Activated CD4-positive, alpha-beta memory T cell treated with anti-CD3 and anti-CD28 coated beads for 36 hours (primary cell): ENCODE measurements at regions not wholly inside any gene's neighbourhood (a gene's known extent, or its start where the extent isn't known, plus 50 kb on each side); places are given as distances from the start of the nearest gene placed in this dataset.

Source experiments
- CTCF ChIA-PET: fragments of 350-600 bp; sonication (Branson Sonifier 250); formaldehyde crosslinking; loops from one replicate; lab custom pipeline; 2021; ENCODE audit warnings: antibody characterized with exemption, inconsistent platforms; lab: Charles Lee
- POLR2A ChIA-PET: fragments of 350-600 bp; sonication (Branson Sonifier 250); formaldehyde crosslinking; loops from one replicate; lab custom pipeline; 2021; ENCODE audit warnings: antibody characterized with exemption; lab: Charles Lee
- DNase-seq: peaks from one replicate; pipeline ENCODE4 v3.0.0-alpha.2; 2020
- H3K27ac Mint-ChIP-seq: one replicate; pipeline ENCODE4 v1.8.0; 2021; ENCODE audit warnings: mixed read lengths
- H3K27me3 Mint-ChIP-seq: one replicate; pipeline ENCODE4 v1.8.0; 2021; ENCODE audit warnings: mixed read lengths
- H3K36me3 Mint-ChIP-seq: one replicate; pipeline ENCODE4 v1.8.0; 2021; ENCODE audit warnings: mixed read lengths
- H3K4me1 Mint-ChIP-seq: one replicate; pipeline ENCODE4 v1.8.0; 2021; ENCODE audit warnings: low read depth, mixed read lengths
- H3K4me3 Mint-ChIP-seq: one replicate; pipeline ENCODE4 v1.8.0; 2021; ENCODE audit warnings: mild to moderate bottlenecking, mixed read lengths
- H3K9me3 Mint-ChIP-seq: one replicate; pipeline ENCODE4 v1.8.0; 2021; ENCODE audit warnings: mixed read lengths
- intact Hi-C: fragments of 100-400 bp; cut with micrococcal nuclease; formaldehyde crosslinking; loops from one replicate; pipeline ENCODE4 v1.15.1; 2023

DNA sequence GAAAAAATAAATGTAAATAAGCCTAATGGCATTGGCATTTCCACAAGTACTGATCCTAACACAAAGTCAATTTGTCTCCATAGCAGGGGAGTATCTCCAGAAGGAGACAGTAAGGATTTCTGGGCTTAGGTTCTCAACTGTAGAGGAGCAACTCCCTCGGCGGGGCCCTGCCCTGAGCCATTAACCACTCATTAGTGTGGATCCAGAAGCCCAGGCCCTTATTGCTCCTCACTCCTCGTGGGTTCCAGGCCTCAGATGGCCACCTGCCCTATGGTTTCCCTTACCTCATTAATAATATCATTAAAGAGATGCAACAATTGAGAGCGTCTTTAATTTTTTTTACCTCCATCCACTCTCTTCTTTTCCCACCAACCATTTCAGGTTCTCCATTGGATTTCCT, 85.3 kb upstream of the CLDN18 start:
- Mint-ChIP-seq H3K27ac (no peak overlapping the region), H3K9me3 (no peaks in the 10 kb centered on the region), H3K36me3 (no peaks in the 10 kb centered on the region), H3K4me1 (no peaks in the 10 kb centered on the region), H3K27me3 (peaks cover 7% of the 10 kb centered on the region), H3K4me3 (no peak overlapping the region)
- CTCF ChIA-PET = no interaction called here
- POLR2A ChIA-PET = no interaction called here
- DNase-seq = no peak
- intact Hi-C loops = no loop called here

DNA sequence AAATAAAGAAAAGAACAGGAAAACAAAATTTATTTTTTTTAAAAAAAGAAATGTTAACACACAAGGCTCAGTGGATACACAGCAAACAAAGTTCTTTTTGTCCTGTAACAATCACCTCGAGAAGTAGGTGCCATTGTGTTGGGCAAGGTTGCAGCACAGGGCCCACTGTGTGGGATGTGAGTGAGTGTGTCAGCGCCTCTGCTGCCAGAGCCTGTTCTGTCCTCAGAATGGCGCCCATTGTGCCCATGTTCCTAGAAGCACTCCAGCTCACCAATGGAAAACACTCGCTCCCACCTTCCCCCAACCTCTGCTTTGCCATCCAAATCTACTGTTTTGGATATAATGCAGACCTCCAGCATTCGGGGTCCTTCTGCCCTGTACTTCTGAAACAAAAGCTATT, 84.9 kb upstream of the CLDN18 start:
- H3K9me3 Mint-ChIP-seq = no peaks in the 10 kb centered on the region
- intact Hi-C loops = no loop called here
- no peaks in the 10 kb centered on the region for H3K36me3 Mint-ChIP-seq
- no peak for DNase-seq
- H3K27me3 Mint-ChIP-seq = peaks cover 4% of the 10 kb centered on the region
- H3K4me1 Mint-ChIP-seq = no peaks in the 10 kb centered on the region
- no peak overlapping the region for H3K4me3 Mint-ChIP-seq
- ChIA-PET CTCF (no interaction called here), POLR2A (interaction anchor here (0.7 kb wide), 1 partner anchor 1616 kb away, joined by 3 read pairs; no protein-coding TSS in a partner anchor)
- no peak overlapping the region for H3K27ac Mint-ChIP-seq

DNA sequence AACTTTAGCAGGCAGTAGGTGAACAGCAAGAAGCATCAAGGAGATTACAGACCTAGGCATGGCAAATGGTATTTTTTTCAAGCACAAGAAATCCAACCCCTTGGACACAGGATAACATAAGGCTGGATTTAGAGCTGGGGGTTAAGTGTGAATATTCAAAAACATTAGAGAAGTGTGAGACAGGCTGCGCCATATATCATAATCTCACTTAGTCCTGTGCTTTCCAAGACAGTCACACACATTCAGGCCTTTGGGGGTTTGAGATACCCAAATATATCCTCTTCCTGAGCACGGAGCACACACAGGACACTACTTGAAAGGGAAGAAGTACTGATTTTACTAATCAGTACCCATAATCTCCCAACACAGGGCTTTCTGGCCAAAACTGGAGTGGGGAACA, 83.0 kb upstream of the CLDN18 start:
- H3K4me1 Mint-ChIP-seq = no peaks in the 10 kb centered on the region
- no peak overlapping the region for H3K27ac Mint-ChIP-seq
- CTCF ChIA-PET = no interaction called here
- intact Hi-C loops = no loop called here
- H3K9me3 Mint-ChIP-seq = no peaks in the 10 kb centered on the region
- H3K4me3 Mint-ChIP-seq = no peak overlapping the region
- H3K36me3 Mint-ChIP-seq = no peaks in the 10 kb centered on the region
- DNase-seq = no peak
- POLR2A ChIA-PET = no interaction called here
- peaks cover 4% of the 10 kb centered on the region for H3K27me3 Mint-ChIP-seq

DNA sequence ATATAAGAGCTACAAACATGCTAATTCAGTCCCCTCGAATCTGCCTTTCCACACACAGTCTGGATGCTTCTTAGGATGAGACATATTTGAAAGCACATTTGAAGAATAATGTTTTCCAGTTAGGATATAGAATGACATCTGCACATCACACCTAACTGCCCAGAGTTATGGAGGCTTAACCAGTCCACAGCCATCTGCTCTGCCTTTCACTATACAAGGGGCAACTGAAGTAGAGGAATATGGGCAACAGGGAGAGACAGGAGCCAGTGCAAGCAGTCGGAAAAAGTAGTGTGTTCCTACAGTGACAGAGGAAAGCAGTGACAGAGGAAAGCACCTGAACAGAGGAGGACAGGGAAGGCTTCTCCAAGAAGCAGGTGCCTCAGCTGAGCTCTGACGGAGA, 79.0 kb upstream of the CLDN18 start:
- H3K4me1 Mint-ChIP-seq = no peaks in the 10 kb centered on the region

DNA sequence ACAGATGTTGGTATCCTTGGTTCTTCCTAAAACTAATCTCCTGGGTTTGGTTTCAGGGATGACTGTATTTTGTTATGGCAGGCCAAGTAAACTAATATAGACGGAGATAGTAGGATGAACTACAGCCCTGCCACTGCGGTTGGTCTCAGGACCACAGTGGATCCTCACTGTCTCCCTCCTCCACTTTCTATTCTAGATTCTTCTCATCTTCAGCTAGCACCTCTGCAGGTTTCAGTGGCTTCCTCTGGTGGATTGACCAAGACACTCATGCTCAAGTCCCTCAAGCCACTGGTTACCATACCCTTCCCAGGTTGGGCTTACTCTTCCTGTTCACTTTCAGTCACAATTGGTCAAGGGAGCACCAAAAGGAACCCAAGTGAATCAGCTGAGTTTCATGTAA, 71.1 kb upstream of the CLDN18 start:
- CTCF ChIA-PET = no interaction called here
- H3K4me3 Mint-ChIP-seq = no peak overlapping the region
- intact Hi-C loops = no loop called here

More for the DNA sequence above, 79.0 kb upstream of the CLDN18 start:
- Mint-ChIP-seq H3K4me3 (no peak overlapping the region), H3K27me3 (peaks cover 7% of the 10 kb centered on the region), H3K9me3 (no peaks in the 10 kb centered on the region), H3K36me3 (no peaks in the 10 kb centered on the region), H3K27ac (no peak overlapping the region)
- ChIA-PET POLR2A (no interaction called here), CTCF (no interaction called here)
- intact Hi-C loops = no loop called here
- no peak for DNase-seq

DNA sequence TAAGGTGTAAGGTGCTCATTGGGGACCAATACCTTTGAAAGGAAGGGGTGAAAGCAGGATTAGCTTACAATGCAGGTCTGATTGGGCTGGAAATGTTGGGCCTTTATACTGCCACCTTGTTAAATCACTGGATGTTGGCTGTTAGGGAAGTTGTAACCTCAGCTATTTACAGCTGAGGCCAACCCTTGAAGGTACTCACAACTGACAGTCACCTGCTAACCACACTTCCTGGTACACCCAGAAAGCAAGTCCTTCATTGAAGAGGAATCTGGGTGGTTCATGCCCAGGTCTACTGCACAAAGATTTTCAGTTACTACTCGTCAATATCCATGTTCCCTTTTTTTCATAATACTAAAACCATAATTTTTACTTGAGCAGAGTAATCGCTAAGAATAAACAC, 65.4 kb upstream of the CLDN18 start:
- CTCF ChIA-PET = interaction anchor here (0.7 to 3.4 kb wide), 5 partner anchors 542 to 840 kb away, joined by 3 to 19 read pairs (median 3); no protein-coding TSS in a partner anchor
- no peaks in the 10 kb centered on the region for H3K27me3 Mint-ChIP-seq
- no peaks in the 10 kb centered on the region for H3K36me3 Mint-ChIP-seq
- POLR2A ChIA-PET = no interaction called here
- H3K4me1 Mint-ChIP-seq = no peaks in the 10 kb centered on the region
- intact Hi-C loops = loop anchor here (10.0 kb wide), 1 partner anchor 1870 kb away; no protein-coding TSS in a partner anchor
- no peaks in the 10 kb centered on the region for H3K9me3 Mint-ChIP-seq
- no peak overlapping the region for H3K27ac Mint-ChIP-seq
- DNase-seq = no peak
- H3K4me3 Mint-ChIP-seq = no peak overlapping the region

More for the DNA sequence above, 71.1 kb upstream of the CLDN18 start:
- H3K36me3 Mint-ChIP-seq = no peaks in the 10 kb centered on the region
- POLR2A ChIA-PET = no interaction called here
- H3K27ac Mint-ChIP-seq = no peak overlapping the region
- no peak for DNase-seq
- H3K9me3 Mint-ChIP-seq = no peaks in the 10 kb centered on the region
- H3K27me3 Mint-ChIP-seq = peaks cover 3% of the 10 kb centered on the region
- no peaks in the 10 kb centered on the region for H3K4me1 Mint-ChIP-seq

DNA sequence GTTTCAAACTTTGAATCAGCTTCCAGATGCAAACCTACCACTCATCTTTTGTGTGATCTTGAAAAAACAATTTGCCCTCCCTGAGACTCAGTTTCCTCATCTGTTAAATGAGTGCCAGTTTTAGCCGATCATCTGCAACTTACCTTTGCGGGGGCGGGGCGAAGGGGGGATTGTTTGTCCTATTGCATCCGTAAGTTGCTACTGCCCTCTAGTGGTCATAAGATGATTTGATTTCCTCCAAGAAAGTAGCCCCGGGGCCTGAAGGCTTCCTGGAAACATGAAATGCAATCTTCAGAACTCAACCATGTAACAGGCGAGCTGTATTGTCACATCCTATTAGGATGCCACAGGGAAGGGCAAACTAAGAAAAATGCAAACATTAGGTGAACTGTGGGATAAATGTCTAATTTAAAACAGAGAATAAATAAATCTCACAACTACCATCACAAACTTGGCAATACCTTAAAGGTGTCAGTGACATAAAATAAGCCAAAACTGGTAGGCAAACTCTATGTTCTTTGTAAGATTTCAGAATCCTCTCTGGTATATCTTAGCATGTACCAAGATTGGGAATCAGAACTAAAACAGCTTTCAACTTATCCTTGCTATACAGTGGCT, 63.5 kb upstream of the CLDN18 start:
- H3K27ac Mint-ChIP-seq = no peak overlapping the region
- intact Hi-C loops = loop anchor here (1.0 to 10.0 kb wide), 2 partner anchors 841 to 1872 kb away; no protein-coding TSS in a partner anchor
- H3K36me3 Mint-ChIP-seq = no peaks in the 10 kb centered on the region
- no peaks in the 10 kb centered on the region for H3K27me3 Mint-ChIP-seq
- no peaks in the 10 kb centered on the region for H3K9me3 Mint-ChIP-seq
- CTCF ChIA-PET = interaction anchor here (0.9 to 3.4 kb wide), 11 partner anchors 10 to 914 kb away, joined by 3 to 19 read pairs (median 3); no protein-coding TSS in a partner anchor
- DNase-seq = peak; percentile 57
- H3K4me1 Mint-ChIP-seq = no peaks in the 10 kb centered on the region
- POLR2A ChIA-PET = no interaction called here
- H3K4me3 Mint-ChIP-seq = no peak overlapping the region

DNA sequence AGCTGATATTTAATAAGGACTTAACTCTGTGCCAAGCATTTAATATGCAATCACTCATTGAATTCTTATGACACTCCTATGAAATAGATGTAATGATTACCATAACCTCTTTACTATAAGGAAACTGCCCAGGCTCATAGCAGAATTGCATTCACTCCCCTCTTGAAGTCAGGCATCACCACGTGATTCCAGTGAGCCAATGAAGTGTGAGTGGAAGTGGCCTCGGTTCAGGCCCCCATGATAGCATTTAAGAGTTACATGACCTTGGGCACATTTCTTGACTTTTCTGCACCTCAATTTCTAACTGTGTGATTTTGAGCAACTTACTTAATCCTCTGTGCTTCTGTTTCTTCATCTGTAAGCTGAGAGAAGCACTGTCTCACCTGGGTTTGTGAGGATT, 62.8 kb upstream of the CLDN18 start:
- POLR2A ChIA-PET = no interaction called here
- no peak overlapping the region for H3K4me3 Mint-ChIP-seq

DNA sequence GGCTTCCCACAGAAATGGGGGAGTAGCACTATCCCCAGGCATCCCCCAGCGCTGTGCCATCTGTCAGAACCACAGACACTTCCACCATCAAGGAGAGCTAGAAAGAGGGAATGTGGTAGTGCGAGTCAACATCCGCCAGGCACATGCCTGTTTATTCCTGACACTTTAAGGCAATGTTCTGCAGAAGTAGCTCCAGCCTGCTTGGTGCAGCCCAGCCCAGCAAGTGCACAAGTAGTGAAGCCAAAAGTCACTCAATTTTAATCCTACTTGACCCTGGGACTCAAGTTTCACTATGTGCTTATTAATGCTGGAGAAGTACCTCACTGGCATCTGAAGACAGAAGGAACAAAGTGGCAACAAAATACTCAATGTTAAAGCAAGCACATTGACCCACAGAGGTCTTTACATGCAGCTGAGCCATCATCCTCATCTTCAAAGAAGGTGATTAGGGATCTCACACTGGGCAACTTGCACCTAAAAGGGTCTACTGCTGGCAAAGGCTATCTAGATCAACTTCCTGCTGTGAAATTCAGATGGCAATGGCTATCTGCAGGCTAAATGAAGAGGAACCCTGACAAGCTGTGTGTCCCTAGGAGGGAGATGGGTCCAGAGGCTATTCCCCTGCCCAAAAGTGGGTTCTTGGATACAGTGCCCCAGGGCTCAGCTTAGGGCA, 61.4 kb upstream of the CLDN18 start:
- no peaks in the 10 kb centered on the region for H3K9me3 Mint-ChIP-seq
- POLR2A ChIA-PET = no interaction called here
- CTCF ChIA-PET = interaction anchor here (0.8 to 1.2 kb wide), 4 partner anchors 23 to 916 kb away, joined by 3 to 5 read pairs (median 4); no protein-coding TSS in a partner anchor

More for the DNA sequence above, 62.8 kb upstream of the CLDN18 start:
- H3K27me3 Mint-ChIP-seq = no peaks in the 10 kb centered on the region
- CTCF ChIA-PET = interaction anchor here (1.0 to 3.4 kb wide), 6 partner anchors 10 to 842 kb away, joined by 3 to 19 read pairs (median 4); no protein-coding TSS in a partner anchor
- H3K27ac Mint-ChIP-seq = no peak overlapping the region
- intact Hi-C loops = loop anchor here (10.0 kb wide), 1 partner anchor 1872 kb away; no protein-coding TSS in a partner anchor
- H3K36me3 Mint-ChIP-seq = no peaks in the 10 kb centered on the region
- H3K4me1 Mint-ChIP-seq = no peaks in the 10 kb centered on the region
- H3K9me3 Mint-ChIP-seq = no peaks in the 10 kb centered on the region
- no peak for DNase-seq

DNA sequence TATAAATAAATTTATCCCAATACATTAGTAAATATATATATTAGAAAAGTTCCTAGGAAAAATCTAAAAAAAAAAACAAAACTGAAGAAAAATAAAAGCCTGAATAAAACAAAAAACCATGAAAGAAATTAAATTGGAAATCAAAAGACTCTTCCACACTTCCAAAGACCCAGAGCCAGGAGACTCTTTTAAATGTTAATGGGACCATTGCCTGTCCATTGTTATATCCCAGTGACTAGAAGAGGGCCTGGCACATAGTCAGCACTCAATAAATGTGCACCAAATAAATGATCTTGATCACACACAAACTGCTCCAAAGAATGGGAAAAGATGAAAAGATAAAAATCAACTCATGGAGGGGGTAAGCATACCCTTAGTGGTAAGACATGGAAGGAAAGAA, 51.3 kb upstream of the CLDN18 start:
- Mint-ChIP-seq H3K4me3 (no peak overlapping the region), H3K4me1 (no peaks in the 10 kb centered on the region), H3K27ac (no peak overlapping the region), H3K27me3 (peaks cover 4% of the 10 kb centered on the region), H3K36me3 (peaks cover 3% of the 10 kb centered on the region), H3K9me3 (peaks cover 9% of the 10 kb centered on the region)
- intact Hi-C loops = no loop called here
- POLR2A ChIA-PET = no interaction called here
- CTCF ChIA-PET = no interaction called here
- DNase-seq = no peak

More for the DNA sequence above, 61.4 kb upstream of the CLDN18 start:
- no peaks in the 10 kb centered on the region for H3K27me3 Mint-ChIP-seq
- no peak for DNase-seq
- H3K4me3 Mint-ChIP-seq = no peak overlapping the region
- intact Hi-C loops = loop anchor here (10.0 kb wide), 1 partner anchor 1874 kb away; no protein-coding TSS in a partner anchor
- no peaks in the 10 kb centered on the region for H3K36me3 Mint-ChIP-seq
- H3K4me1 Mint-ChIP-seq = no peaks in the 10 kb centered on the region
- H3K27ac Mint-ChIP-seq = no peak overlapping the region
